C1 segment of cervical spinal cord (tissue), 14 donors: ENCODE measurements at regions not wholly inside any gene's neighbourhood (a gene's known extent, or its start where the extent isn't known, plus 50 kb on each side); places are given as distances from the start of the nearest gene placed in this dataset.
A peak's percentile ranks its signal among the peaks of the same experiment; 100 is the strongest.

ENCODE experiments used
- DNase-seq, 14 donors: peaks; one replicate each; lab custom pipeline; 2025; lab: John Stamatoyannopoulos, UW

GRCh38 chr1:13922466-13923110 lies 222.6 kb downstream of the PRDM2 start:
- peak in 1 of 14 donors; percentile 5 for DNase-seq

GRCh38 chr1:13926556-13926955 lies 226.6 kb downstream of the PRDM2 start:
- no peak for DNase-seq

GRCh38 chr1:13927736-13928135 lies 227.7 kb downstream of the PRDM2 start:
- DNase-seq: no peak

GRCh38 chr1:13929313-13929712 lies 229.3 kb downstream of the PRDM2 start:
- DNase-seq: no peak

GRCh38 chr1:13930151-13930550 lies 230.2 kb downstream of the PRDM2 start:
- DNase-seq: no peak

- no peak for DNase-seq
These were observed 231.2 kb downstream of the PRDM2 start for GRCh38 chr1:13931226-13931625.

- DNase-seq: no peak
These were observed 235.3 kb downstream of the PRDM2 start for GRCh38 chr1:13935336-13935735.

- no peak for DNase-seq
These were observed 241.3 kb downstream of the PRDM2 start for GRCh38 chr1:13941315-13941714.

GRCh38 chr1:13943055-13943454 lies 243.1 kb downstream of the PRDM2 start:
- no peak for DNase-seq

GRCh38 chr1:13945856-13946255 lies 245.9 kb downstream of the PRDM2 start:
- peak in 1 of 14 donors; percentile 19 for DNase-seq

GRCh38 chr1:13947658-13948057 lies 247.7 kb downstream of the PRDM2 start:
- DNase-seq: no peak

GRCh38 chr1:13948396-13948795 lies 248.4 kb downstream of the PRDM2 start:
- DNase-seq: no peak

GRCh38 chr1:13948888-13949391 lies 249.0 kb downstream of the PRDM2 start:
- peak in 1 of 14 donors; percentile 5 for DNase-seq

GRCh38 chr1:13949546-13949945 lies 249.6 kb downstream of the PRDM2 start:
- DNase-seq: no peak

- DNase-seq: no peak
These were observed 250.6 kb downstream of the PRDM2 start for GRCh38 chr1:13950637-13951036.

GRCh38 chr1:13951793-13952751 lies 252.1 kb downstream of the PRDM2 start:
- DNase-seq: no peak

GRCh38 chr1:13952985-13953384 lies 253.0 kb downstream of the PRDM2 start:
- no peak for DNase-seq

GRCh38 chr1:13956393-13956792 lies 256.4 kb downstream of the PRDM2 start:
- DNase-seq: no peak

- DNase-seq: peak in 12 of 14 donors; percentile 5 to 52 (median 32)
These were observed 260.5 kb downstream of the PRDM2 start for GRCh38 chr1:13960375-13960987.

- DNase-seq: no peak
These were observed 264.8 kb downstream of the PRDM2 start for GRCh38 chr1:13964768-13965167.

- peak in 8 of 14 donors; percentile 3 to 76 (median 24) for DNase-seq
These were observed 265.9 kb downstream of the PRDM2 start for GRCh38 chr1:13965770-13966398.

- DNase-seq: no peak
These were observed 267.7 kb downstream of the PRDM2 start for GRCh38 chr1:13967707-13968106.
